Natural killer cell (primary cell): ENCODE measurements at regions not wholly inside any gene's neighbourhood (a gene's known extent, or its start where the extent isn't known, plus 50 kb on each side); places are given as distances from the start of the nearest gene placed in this dataset.

Source experiments
- ATAC-seq, 3 donors: fragments of 150-1000 bp in 2 of 3; fragments of 200-7000 bp in 1 of 3; cut with Tn5 transposase; 1 replicate in 1 of 3; 2 replicates in 2 of 3; pipeline ENCODE4 v1.10.0; 2021; ENCODE audit warnings: mild to moderate bottlenecking in 2 of 3, moderate library complexity in 2 of 3
- DNase-seq, 2 donors: peaks; one replicate each; pipeline versions ENCODE4 v3.0.0 to v3.0.0-alpha.2; 2013 to 2021; ENCODE audit warnings: mixed read lengths in 1 of 2
- H3K27ac ChIP-seq: one replicate; pipeline ENCODE4 v1.5.1; 2013; ENCODE audit warnings: mild to moderate bottlenecking, low read length
- H3K27me3 ChIP-seq: one replicate; pipeline ENCODE4 v1.6.1; 2013; ENCODE audit warnings: low read length; ENCODE audit not compliant: control insufficient read depth, insufficient read depth
- H3K36me3 ChIP-seq: one replicate; pipeline ENCODE4 v1.6.1; 2013; ENCODE audit warnings: low read length; ENCODE audit not compliant: control insufficient read depth, insufficient read depth
- H3K4me1 ChIP-seq: one replicate; pipeline ENCODE4 v1.6.1; 2013; ENCODE audit warnings: low read length; ENCODE audit not compliant: control insufficient read depth, insufficient read depth
- H3K4me3 ChIP-seq: one replicate; pipeline ENCODE4 v1.5.1; 2013; ENCODE audit warnings: low read length
- H3K9me3 ChIP-seq: one replicate; pipeline ENCODE4 v1.6.1; 2013; ENCODE audit warnings: low read length; ENCODE audit not compliant: control insufficient read depth, insufficient read depth
- H3K27ac Mint-ChIP-seq, 2 donors: one replicate each; pipeline ENCODE4 v1.8.0; 2022; ENCODE audit warnings: mild to moderate bottlenecking in 2 of 2, mixed read lengths in 2 of 2, moderate library complexity in 1 of 2
- H3K27me3 Mint-ChIP-seq, 2 donors: one replicate each; pipeline ENCODE4 v1.8.0; 2022; ENCODE audit warnings: low read depth in 2 of 2, mixed read lengths in 2 of 2
- H3K36me3 Mint-ChIP-seq: one replicate; pipeline ENCODE4 v1.8.0; 2022; ENCODE audit warnings: mixed read lengths
- H3K4me1 Mint-ChIP-seq, 2 donors: one replicate each; pipeline ENCODE4 v1.8.0; 2022; ENCODE audit warnings: mixed read lengths in 2 of 2
- H3K4me3 Mint-ChIP-seq: one replicate; pipeline ENCODE4 v1.8.0; 2022; ENCODE audit warnings: mild to moderate bottlenecking, moderate library complexity, mixed read lengths
- H3K9me3 Mint-ChIP-seq, 2 donors: one replicate each; pipeline ENCODE4 v1.8.0; 2022; ENCODE audit warnings: mixed read lengths in 2 of 2
- WGBS: methylation state at CpG from one replicate; pipeline ENCODE4 v1.1.7; 2013; ENCODE audit warnings: missing lambda C conversion rate; ENCODE audit not compliant: insufficient coverage; 5-methylcytosine and 5-hydroxymethylcytosine counted together
- intact Hi-C: fragments of 100-400 bp; cut with micrococcal nuclease; formaldehyde crosslinking; loops from one replicate; pipeline ENCODE4 v1.14.2; 2022
- TF ChIP-seq, protein P1 (sequence below): fragments of 200-600 bp; IDR thresholded peaks from one replicate; pipeline ENCODE4 v1.8.0; 2022; ENCODE audit warnings: antibody characterized with exemption

DNA sequence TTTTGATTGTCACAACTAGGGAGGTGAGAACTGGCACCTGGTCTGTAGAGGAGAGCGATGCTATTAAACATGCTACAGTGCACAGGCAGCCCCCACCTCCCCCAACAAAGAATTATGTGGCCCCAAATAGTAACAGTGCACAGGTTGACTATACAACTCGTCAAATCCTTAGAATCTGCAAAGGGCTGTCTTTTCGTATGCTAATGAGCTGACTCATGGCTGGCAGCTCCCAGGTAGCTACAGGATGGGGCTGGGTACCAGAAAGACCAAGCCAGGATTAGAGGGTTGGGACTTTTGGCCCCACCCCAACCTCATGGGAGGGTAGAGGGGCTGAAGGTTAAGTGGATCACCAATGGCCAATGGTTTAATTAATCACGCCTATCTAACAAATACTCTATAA lies 104.7 kb upstream of the SORBS2 start:
- Mint-ChIP-seq H3K9me3 (no peaks in the 10 kb centered on the region), H3K4me1 (no peaks in the 10 kb centered on the region), H3K27ac (no peak overlapping the region), H3K36me3 (no peaks in the 10 kb centered on the region), H3K27me3 (peaks cover 0 to 18% of the 10 kb centered on the region in 2 donors), H3K4me3 (no peak overlapping the region)
- WGBS, result 97% methylated on average over 3 of the region's 4 CpGs
- no peaks in the 10 kb centered on the region for H3K9me3 ChIP-seq
- TF ChIP-seq, protein P1, sequence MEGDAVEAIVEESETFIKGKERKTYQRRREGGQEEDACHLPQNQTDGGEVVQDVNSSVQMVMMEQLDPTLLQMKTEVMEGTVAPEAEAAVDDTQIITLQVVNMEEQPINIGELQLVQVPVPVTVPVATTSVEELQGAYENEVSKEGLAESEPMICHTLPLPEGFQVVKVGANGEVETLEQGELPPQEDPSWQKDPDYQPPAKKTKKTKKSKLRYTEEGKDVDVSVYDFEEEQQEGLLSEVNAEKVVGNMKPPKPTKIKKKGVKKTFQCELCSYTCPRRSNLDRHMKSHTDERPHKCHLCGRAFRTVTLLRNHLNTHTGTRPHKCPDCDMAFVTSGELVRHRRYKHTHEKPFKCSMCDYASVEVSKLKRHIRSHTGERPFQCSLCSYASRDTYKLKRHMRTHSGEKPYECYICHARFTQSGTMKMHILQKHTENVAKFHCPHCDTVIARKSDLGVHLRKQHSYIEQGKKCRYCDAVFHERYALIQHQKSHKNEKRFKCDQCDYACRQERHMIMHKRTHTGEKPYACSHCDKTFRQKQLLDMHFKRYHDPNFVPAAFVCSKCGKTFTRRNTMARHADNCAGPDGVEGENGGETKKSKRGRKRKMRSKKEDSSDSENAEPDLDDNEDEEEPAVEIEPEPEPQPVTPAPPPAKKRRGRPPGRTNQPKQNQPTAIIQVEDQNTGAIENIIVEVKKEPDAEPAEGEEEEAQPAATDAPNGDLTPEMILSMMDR, result no peak
- no peaks in the 10 kb centered on the region for H3K4me1 ChIP-seq
- intact Hi-C loops, result no loop called here
- DNase-seq (no peak), ATAC-seq (no peak)
- H3K4me3 ChIP-seq, result no peak overlapping the region
- H3K36me3 ChIP-seq, result no peaks in the 10 kb centered on the region
- no peaks in the 10 kb centered on the region for H3K27me3 ChIP-seq
- H3K27ac ChIP-seq, result no peak overlapping the region

DNA sequence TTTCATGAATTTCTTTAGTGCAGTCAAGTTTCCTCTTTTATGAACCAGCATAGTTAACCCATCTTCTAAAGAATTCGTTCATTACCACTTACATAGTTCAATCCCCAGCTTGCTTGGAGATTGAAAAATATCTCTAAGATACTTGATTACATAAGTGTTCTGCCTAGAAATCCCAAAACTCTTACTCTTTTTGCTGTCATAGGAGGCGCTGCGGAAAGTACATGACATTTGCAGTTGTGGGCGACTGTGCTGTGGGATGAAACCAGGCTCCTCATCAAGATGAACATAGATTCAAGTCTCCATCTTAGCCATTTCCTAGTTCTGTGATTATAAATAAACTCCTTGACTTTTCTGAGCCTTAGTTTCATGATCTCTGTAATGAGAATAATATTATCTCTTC lies 107.1 kb upstream of the SORBS2 start:
- H3K9me3 ChIP-seq, result no peaks in the 10 kb centered on the region
- DNase-seq, result no peak
- intact Hi-C loops, result no loop called here
- H3K27ac ChIP-seq, result no peak overlapping the region
- no peak for ATAC-seq
- H3K4me3 ChIP-seq, result no peak overlapping the region
- no peaks in the 10 kb centered on the region for H3K36me3 Mint-ChIP-seq
- no peaks in the 10 kb centered on the region for H3K27me3 ChIP-seq
- H3K4me1 ChIP-seq, result no peaks in the 10 kb centered on the region
- TF ChIP-seq, protein P1, result no peak
- WGBS, result 94% methylated on average over 4 of the region's 4 CpGs
- H3K27me3 Mint-ChIP-seq, result peaks cover 3 to 23% of the 10 kb centered on the region in 2 donors
- no peak overlapping the region for H3K27ac Mint-ChIP-seq
- H3K4me3 Mint-ChIP-seq, result no peak overlapping the region
- no peaks in the 10 kb centered on the region for H3K4me1 Mint-ChIP-seq
- H3K36me3 ChIP-seq, result no peaks in the 10 kb centered on the region
- peaks cover 0 to 3% of the 10 kb centered on the region in 2 donors for H3K9me3 Mint-ChIP-seq

DNA sequence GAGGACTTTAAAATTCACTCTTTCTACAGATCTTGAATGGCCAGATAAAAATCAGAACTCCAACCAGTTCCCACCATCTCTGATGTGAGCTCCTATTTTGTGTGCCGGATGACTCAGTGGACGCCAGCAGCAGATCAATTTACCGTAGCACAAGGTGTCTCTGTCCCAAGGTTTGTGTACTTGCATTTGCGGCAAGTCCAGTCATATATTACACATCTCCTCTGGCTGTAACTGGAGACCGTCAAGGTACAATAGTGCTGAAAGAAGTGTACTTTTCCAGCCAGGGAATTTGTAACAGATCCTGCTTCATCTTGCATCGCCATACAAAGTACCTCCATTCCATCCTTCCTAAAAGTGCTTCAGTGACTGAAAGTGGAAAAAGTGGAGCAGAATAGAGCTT lies 108.2 kb upstream of the SORBS2 start:
- H3K27ac ChIP-seq, result no peak overlapping the region
- no peaks in the 10 kb centered on the region for H3K36me3 ChIP-seq
- TF ChIP-seq, protein P1, result no peak
- no peaks in the 10 kb centered on the region for H3K36me3 Mint-ChIP-seq
- H3K27ac Mint-ChIP-seq, result no peak overlapping the region
- intact Hi-C loops, result no loop called here
- peaks cover 3 to 23% of the 10 kb centered on the region in 2 donors for H3K27me3 Mint-ChIP-seq
- no peak overlapping the region for H3K4me3 ChIP-seq
- no peak overlapping the region for H3K4me3 Mint-ChIP-seq
- H3K9me3 ChIP-seq, result no peaks in the 10 kb centered on the region
- no peak for DNase-seq
- H3K27me3 ChIP-seq, result no peaks in the 10 kb centered on the region
- 96% methylated on average over 5 of the region's 6 CpGs for WGBS
- H3K9me3 Mint-ChIP-seq, result peaks cover 0 to 3% of the 10 kb centered on the region in 2 donors
- no peak for ATAC-seq
- no peaks in the 10 kb centered on the region for H3K4me1 ChIP-seq
- no peaks in the 10 kb centered on the region for H3K4me1 Mint-ChIP-seq

DNA sequence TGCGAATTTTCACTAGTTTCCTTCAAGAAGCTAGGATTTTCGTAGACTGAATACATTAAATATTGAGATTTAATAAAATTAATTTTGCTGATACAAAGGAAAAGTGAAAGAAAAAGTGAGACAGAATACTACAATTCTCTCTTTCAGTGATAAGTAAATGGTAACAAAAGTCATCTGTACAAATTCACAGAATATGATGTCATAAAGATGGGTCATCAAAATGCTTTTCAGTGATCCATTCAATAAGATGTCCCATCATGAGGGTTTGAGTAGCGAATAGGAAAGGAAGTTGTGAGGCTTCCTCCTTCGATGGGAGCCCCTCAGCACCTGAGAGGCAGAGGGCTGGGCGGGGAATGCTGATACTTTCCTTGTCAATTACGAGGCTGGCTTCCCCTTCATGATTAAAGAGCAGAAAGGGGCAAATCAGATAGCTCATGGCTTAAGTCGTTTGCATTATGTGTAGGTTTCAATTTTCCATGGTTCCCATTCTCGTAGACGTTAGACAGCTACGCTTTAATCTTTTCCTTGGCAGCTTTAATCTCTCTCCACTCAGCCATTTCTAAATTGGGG lies 108.8 kb upstream of the SORBS2 start:
- peaks cover 3 to 24% of the 10 kb centered on the region in 2 donors for H3K27me3 Mint-ChIP-seq
- no peak overlapping the region for H3K4me3 ChIP-seq
- no peaks in the 10 kb centered on the region for H3K9me3 ChIP-seq
- H3K36me3 Mint-ChIP-seq, result no peaks in the 10 kb centered on the region
- TF ChIP-seq, protein P1, result no peak
- no peaks in the 10 kb centered on the region for H3K27me3 ChIP-seq
- 91% methylated on average over 8 of the region's 10 CpGs for WGBS
- H3K4me3 Mint-ChIP-seq, result no peak overlapping the region
- ATAC-seq (no peak), DNase-seq (no peak)
- no peaks in the 10 kb centered on the region for H3K36me3 ChIP-seq
- H3K27ac ChIP-seq, result no peak overlapping the region
- no peak overlapping the region for H3K27ac Mint-ChIP-seq
- intact Hi-C loops, result no loop called here
- H3K4me1 ChIP-seq, result no peaks in the 10 kb centered on the region
- H3K9me3 Mint-ChIP-seq, result peaks cover 0 to 3% of the 10 kb centered on the region in 2 donors
- H3K4me1 Mint-ChIP-seq, result peaks cover 0 to 2% of the 10 kb centered on the region in 2 donors
